ENCODE measurements at regions not wholly inside any gene's neighbourhood (a gene's known extent, or its start where the extent isn't known, plus 50 kb on each side); places are given as distances from the start of the nearest gene placed in this dataset.

- no peak for TF ChIP-seq E4F1 (CRISPR knock-in tag; IDR thresholded peaks at IDR 0.05; ENCODE audit: borderline replicate concordance)
- TF ChIP-seq STAG1 (CRISPR knock-in tag; IDR thresholded peaks at IDR 0.05; ENCODE audit: borderline replicate concordance), result no peak
- no peak for TF ChIP-seq NR0B1 (IDR thresholded peaks at IDR 0.05; ENCODE audit: partially characterized antibody)
- TF ChIP-seq NFE2 (IDR thresholded peaks at IDR 0.05; ENCODE audit: low read depth), result no peak
Measured at GRCh38 chr11:70843906-70844305, 408.5 kb downstream of the SHANK2 start (continued).

GRCh38 chr11:70844387-70844786 lies 408.0 kb downstream of the SHANK2 start:
- Histone ChIP-seq H4K20me1 (replicated peaks; ENCODE audit: control insufficient read depth, insufficient read depth, low read length) (0 out of 2 replicates have a peak, but pooled peaks cover 5% of the 10 kb centered on the region), H2AFZ (ENCODE audit: low read depth, low read length) (no peak overlapping the region), H3K9me1 (ENCODE audit: control insufficient read depth, insufficient read depth, low read length) (no peaks in the 10 kb centered on the region), H3K36me3 (ENCODE audit: control insufficient read depth, insufficient read depth, low read length) (no peaks in the 10 kb centered on the region), H3K27me3 (ENCODE audit: control insufficient read depth in 2 of 2, insufficient read depth in 2 of 2, low read length in 2 of 2) (peaks cover 0 to 66% of the 10 kb centered on the region in 2 experiments; a peak in 2 of 5 replicates), H3K4me1 (replicated peaks in 1 of 2; ENCODE audit: control insufficient read depth in 2 of 2, insufficient read depth in 2 of 2, low read length in 2 of 2) (no peaks in the 10 kb centered on the region), H3K4me2 (ENCODE audit: insufficient read depth, low read length) (no peak overlapping the region), H3K4me3 (no peak overlapping the region), H3K79me2 (ENCODE audit: control insufficient read depth, insufficient read depth, low read length) (no peaks in the 10 kb centered on the region), H3K9ac (ENCODE audit: insufficient read depth in 1 of 2, low read depth in 2 of 2, low read length in 2 of 2) (no peak overlapping the region), H3K9me3 (replicated peaks; ENCODE audit: control insufficient read depth, insufficient read depth, low read depth, low read length) (no peaks in the 10 kb centered on the region), H3K27ac (ENCODE audit: extremely low read depth, low read depth, low read length) (no peak overlapping the region)
- intact Hi-C loops (cut with micrococcal nuclease) (no loop called here), in situ Hi-C loops (cut with MboI) (no loop called here)
- WGBS (ENCODE audit: insufficient coverage, low coverage, missing lambda C conversion rate), result under 1% methylated on average over 14 of the region's 14 CpGs
- no peak for TF ChIP-seq ZNF224 (CRISPR knock-in tag; IDR thresholded peaks at IDR 0.05)
- ChIA-PET CTCF (ENCODE audit: low intra/inter-chr PET ratio) (no interaction called here), POLR2A (interaction anchor here (0.5 to 1.0 kb wide), 3 partner anchors 13 to 81 kb away, joined by 3 to 4 read pairs (median 3); no protein-coding TSS in a partner anchor)
- FAIRE-seq (no peak), DNase-seq (ENCODE audit: extremely low read depth in 1 of 4, low spot score in 3 of 4) (no peak), ATAC-seq (no peak)
- BruUV-seq (replicated peaks), result no TSS peak

All from K562 (cell line).